Right atrium auricular region (tissue), 2 donors: ENCODE measurements at regions not wholly inside any gene's neighbourhood (a gene's known extent, or its start where the extent isn't known, plus 50 kb on each side); places are given as distances from the start of the nearest gene placed in this dataset.
A peak's percentile ranks its signal among the peaks of the same experiment; 100 is the strongest.

Experiments
- DNase-seq: peaks from one replicate; pipeline ENCODE4 v3.0.0-alpha.2; 2019; ENCODE audit warnings: low spot score
- H3K27ac ChIP-seq, 2 donors: fragments of 200-600 bp; sonication (generic); 1 replicate in 1 of 2; 2 replicates in 1 of 2; pipeline ENCODE4 v1.5.1; 2016 to 2019
- H3K27me3 ChIP-seq, 2 donors: fragments of 200-600 bp; sonication (generic); one replicate each; pipeline versions ENCODE4 v1.5.1 to v1.6.0; 2017 to 2019
- H3K36me3 ChIP-seq: fragments of 200-600 bp; sonication (generic); one replicate; pipeline ENCODE4 v1.5.1; 2016
- H3K4me1 ChIP-seq, 2 donors: fragments of 200-600 bp; sonication (generic); one replicate each; pipeline versions ENCODE4 v1.5.1 to v1.6.0; 2017 to 2019
- H3K4me3 ChIP-seq, 2 donors: fragments of 200-600 bp; sonication (generic); 1 replicate in 1 of 2; 2 replicates in 1 of 2; pipeline ENCODE4 v1.5.1; 2017 to 2019; ENCODE audit warnings: mild to moderate bottlenecking in 1 of 2, moderate library complexity in 1 of 2
- H3K9me3 ChIP-seq, 2 donors: fragments of 200-600 bp; sonication (generic); one replicate each; pipeline ENCODE4 v1.5.1; 2019
- CTCF ChIP-seq, 2 donors: fragments of 200-600 bp; sonication (generic); IDR thresholded peaks; one replicate each; pipeline ENCODE4 v1.5.1; 2019; ENCODE audit warnings: antibody characterized with exemption in 2 of 2

GRCh38 chr20:50312002-50312681 is 121.5 kb downstream of the CEBPB start:
- H3K27me3 ChIP-seq = no peaks in the 10 kb centered on the region
- peak overlapping the region; percentile 66 to 75 for H3K27ac ChIP-seq
- no peak for TF ChIP-seq CTCF (IDR thresholded peaks at IDR 0.05)
- H3K9me3 ChIP-seq = no peaks in the 10 kb centered on the region
- no peak for DNase-seq
- no peaks in the 10 kb centered on the region for H3K36me3 ChIP-seq
- H3K4me1 ChIP-seq = peaks cover 0 to 47% of the 10 kb centered on the region in 2 donors
- no peak overlapping the region for H3K4me3 ChIP-seq

- no peak overlapping the region for H3K4me3 ChIP-seq
- no peaks in the 10 kb centered on the region for H3K36me3 ChIP-seq
- H3K27ac ChIP-seq = peak overlapping the region; percentile 66 to 75
- peaks cover 0 to 41% of the 10 kb centered on the region in 2 donors for H3K4me1 ChIP-seq
- no peak for TF ChIP-seq CTCF (IDR thresholded peaks at IDR 0.05)
- H3K27me3 ChIP-seq = no peaks in the 10 kb centered on the region
- DNase-seq = peak; percentile 88
- no peaks in the 10 kb centered on the region for H3K9me3 ChIP-seq
These were observed 122.3 kb downstream of the CEBPB start for GRCh38 chr20:50312682-50313521.

GRCh38 chr20:50313522-50313820 is 122.8 kb downstream of the CEBPB start:
- Histone ChIP-seq H3K27ac (peak overlapping the region; percentile 66 to 75), H3K27me3 (no peaks in the 10 kb centered on the region), H3K9me3 (no peaks in the 10 kb centered on the region), H3K4me3 (no peak overlapping the region), H3K4me1 (peaks cover 0 to 35% of the 10 kb centered on the region in 2 donors), H3K36me3 (no peaks in the 10 kb centered on the region)
- TF ChIP-seq CTCF (IDR thresholded peaks at IDR 0.05) = no peak
- DNase-seq = no peak

GRCh38 chr20:50313827-50314677 is 123.4 kb downstream of the CEBPB start:
- no peaks in the 10 kb centered on the region for H3K27me3 ChIP-seq
- TF ChIP-seq CTCF (IDR thresholded peaks at IDR 0.05) = no peak
- peak overlapping the region; percentile 66 to 75 for H3K27ac ChIP-seq
- H3K4me3 ChIP-seq = no peak overlapping the region
- no peak for DNase-seq
- peaks cover 0 to 30% of the 10 kb centered on the region in 2 donors for H3K4me1 ChIP-seq
- H3K36me3 ChIP-seq = no peaks in the 10 kb centered on the region
- no peaks in the 10 kb centered on the region for H3K9me3 ChIP-seq

GRCh38 chr20:50314678-50315335 is 124.2 kb downstream of the CEBPB start:
- no peaks in the 10 kb centered on the region for H3K9me3 ChIP-seq
- no peak for DNase-seq
- no peak overlapping the region for H3K27ac ChIP-seq
- H3K27me3 ChIP-seq = no peaks in the 10 kb centered on the region
- no peaks in the 10 kb centered on the region for H3K36me3 ChIP-seq
- peaks cover 0 to 25% of the 10 kb centered on the region in 2 donors for H3K4me1 ChIP-seq
- no peak for TF ChIP-seq CTCF (IDR thresholded peaks at IDR 0.05)
- H3K4me3 ChIP-seq = no peak overlapping the region
